GM19239 (cell line): ENCODE measurements at regions not wholly inside any gene's neighbourhood (a gene's known extent, or its start where the extent isn't known, plus 50 kb on each side); places are given as distances from the start of the nearest gene placed in this dataset.

Experiments
- DNase-seq: peaks from one replicate; pipeline ENCODE4 v3.0.0; 2011; ENCODE audit warnings: low spot score; ENCODE audit not compliant: insufficient read length
- FAIRE-seq: peaks from 2 replicates; lab custom pipeline; 2011; peaks lifted over from hg19 to GRCh38; lab: Jason Lieb, UNC

GRCh38 chr3:176505878-176506621 lies 691.2 kb downstream of the TBL1XR1 start:
- FAIRE-seq = no peak
- no peak for DNase-seq

GRCh38 chr3:176491084-176491483 lies 706.2 kb downstream of the TBL1XR1 start:
- no peak for DNase-seq
- FAIRE-seq = no peak

GRCh38 chr3:176490357-176490756 lies 706.9 kb downstream of the TBL1XR1 start:
- FAIRE-seq (peak; percentile 63), DNase-seq (no peak)

- DNase-seq (no peak), FAIRE-seq (no peak)
Measured at GRCh38 chr3:176479248-176479647, 718.0 kb downstream of the TBL1XR1 start.

GRCh38 chr3:176469694-176470205 lies 727.5 kb downstream of the TBL1XR1 start:
- FAIRE-seq = no peak
- no peak for DNase-seq

- FAIRE-seq = no peak
Measured at GRCh38 chr3:176463610-176464009, 733.7 kb downstream of the TBL1XR1 start.

GRCh38 chr3:176447369-176447768 lies 749.9 kb downstream of the TBL1XR1 start:
- FAIRE-seq (no peak), DNase-seq (no peak)

More at GRCh38 chr3:176463610-176464009, 733.7 kb downstream of the TBL1XR1 start:
- no peak for DNase-seq

GRCh38 chr3:176442326-176442725 lies 755.0 kb downstream of the TBL1XR1 start:
- DNase-seq (no peak), FAIRE-seq (no peak)

- no peak for FAIRE-seq
- DNase-seq = no peak
Measured at GRCh38 chr3:176439729-176440128, 757.6 kb downstream of the TBL1XR1 start.

- DNase-seq (no peak), FAIRE-seq (no peak)
Measured at GRCh38 chr3:176431991-176432390, 765.3 kb downstream of the TBL1XR1 start.

GRCh38 chr3:176431038-176431418 lies 766.3 kb downstream of the TBL1XR1 start:
- DNase-seq (no peak), FAIRE-seq (no peak)

- DNase-seq = no peak
- peak; percentile 42 for FAIRE-seq
Measured at GRCh38 chr3:176430244-176431037, 766.8 kb downstream of the TBL1XR1 start.

- DNase-seq (no peak), FAIRE-seq (no peak)
Measured at GRCh38 chr3:176428552-176428951, 768.7 kb downstream of the TBL1XR1 start.

- FAIRE-seq (no peak), DNase-seq (no peak)
Measured at GRCh38 chr3:176426371-176426770, 770.9 kb downstream of the TBL1XR1 start.

- no peak for DNase-seq
- FAIRE-seq = no peak
Measured at GRCh38 chr3:176416870-176417269, 780.4 kb downstream of the TBL1XR1 start.

- no peak for FAIRE-seq
- DNase-seq = no peak
Measured at GRCh38 chr3:176415661-176416295, 781.5 kb downstream of the TBL1XR1 start.

GRCh38 chr3:176412771-176413170 lies 784.5 kb downstream of the TBL1XR1 start:
- FAIRE-seq (no peak), DNase-seq (no peak)

- DNase-seq (no peak), FAIRE-seq (no peak)
Measured at GRCh38 chr3:176403531-176403930, 793.8 kb downstream of the TBL1XR1 start.

- FAIRE-seq = no peak
- DNase-seq = no peak
Measured at GRCh38 chr3:176401211-176401610, 796.1 kb downstream of the TBL1XR1 start.

- DNase-seq (no peak), FAIRE-seq (no peak)
Measured at GRCh38 chr3:176399193-176399592, 798.1 kb downstream of the TBL1XR1 start.

GRCh38 chr3:176395240-176395639 lies 802.0 kb downstream of the TBL1XR1 start:
- no peak for FAIRE-seq
- DNase-seq = no peak
